IMR-90 (cell line): ENCODE measurements at regions not wholly inside any gene's neighbourhood (a gene's known extent, or its start where the extent isn't known, plus 50 kb on each side); places are given as distances from the start of the nearest gene placed in this dataset.

Source experiments
- ATAC-seq: fragments of 200-7000 bp; cut with Tn5 transposase; 2 replicates; pipeline ENCODE4 v1.9.1; 2020; ENCODE audit warnings: low read depth, mild to moderate bottlenecking, moderate library complexity
- BruUV-seq: library from RNA; stranded (reverse); fragments of 400-500 nt; replicated peaks from 2 replicates; lab custom pipeline; 2021; lab: Mats Ljungman, UMichigan
- CTCF ChIA-PET: fragments of 300-600 bp; formaldehyde crosslinking; extraction: SDS; loops from one replicate; lab custom pipeline; 2021; ENCODE audit warnings: antibody characterized with exemption; lab: Yijun Ruan, JAX
- POLR2A ChIA-PET: fragments of 300-600 bp; sonication (Branson Sonifier 250); formaldehyde crosslinking; loops from one replicate; lab custom pipeline; 2022; ENCODE audit warnings: antibody characterized with exemption; ENCODE audit not compliant: unreplicated experiment; lab: Charles Lee
- DNase-seq: peaks from one replicate; pipeline ENCODE4 v3.0.0; 2013
- H2AFZ ChIP-seq: replicated peaks from 2 replicates; pipeline ENCODE3; 2013; ENCODE audit warnings: low read length, mild to moderate bottlenecking; ENCODE audit not compliant: poor library complexity
- H2AK5ac ChIP-seq: 2 replicates; pipeline ENCODE4 v1.6.1; 2013; ENCODE audit warnings: low read depth, low read length, inconsistent platforms
- H2AK9ac ChIP-seq: replicated peaks from 2 replicates; pipeline ENCODE3; 2013; ENCODE audit warnings: mild to moderate bottlenecking, low read depth, low read length, moderate library complexity; ENCODE audit not compliant: poor library complexity
- H2BK120ac ChIP-seq: 2 replicates; pipeline ENCODE4 v1.6.1; 2013; ENCODE audit warnings: low read depth, low read length, inconsistent platforms
- H2BK15ac ChIP-seq: 3 replicates; pipeline ENCODE4 v1.6.1; 2013; ENCODE audit warnings: low read depth, low read length, inconsistent platforms
- H2BK20ac ChIP-seq: 2 replicates; pipeline ENCODE4 v1.6.1; 2013; ENCODE audit warnings: low read depth, mild to moderate bottlenecking, inconsistent platforms, low read length, moderate library complexity
- H2BK5ac ChIP-seq: 2 replicates; pipeline ENCODE4 v1.6.1; 2013; ENCODE audit warnings: mild to moderate bottlenecking, low read depth, low read length, inconsistent platforms; ENCODE audit not compliant: poor library complexity, severe bottlenecking
- H3K14ac ChIP-seq: replicated peaks from 2 replicates; pipeline ENCODE4 v1.6.1; 2013; ENCODE audit warnings: low read depth, low read length, inconsistent platforms
- H3K18ac ChIP-seq: 2 replicates; pipeline ENCODE4 v1.6.1; 2013; ENCODE audit warnings: low read depth, low read length, control low read depth
- H3K23ac ChIP-seq: 2 replicates; pipeline ENCODE4 v1.6.1; 2013; ENCODE audit warnings: low read depth, low read length, inconsistent platforms
- H3K27ac ChIP-seq: 2 replicates; pipeline ENCODE4 v1.5.1; 2013; ENCODE audit warnings: mild to moderate bottlenecking, control low read depth, low read length; ENCODE audit not compliant: insufficient read depth
- H3K27me3 ChIP-seq: 2 replicates; pipeline ENCODE4 v1.6.1; 2013; ENCODE audit warnings: low read length; ENCODE audit not compliant: control insufficient read depth, insufficient read depth
- H3K36me3 ChIP-seq: 2 replicates; pipeline ENCODE4 v1.6.1; 2013; ENCODE audit warnings: low read length, mixed read lengths; ENCODE audit not compliant: control insufficient read depth, insufficient read depth
- H3K4ac ChIP-seq: 2 replicates; pipeline ENCODE4 v1.6.1; 2013; ENCODE audit warnings: low read depth, low read length, inconsistent platforms
- H3K4me1 ChIP-seq: 2 replicates; pipeline ENCODE4 v1.6.1; 2013; ENCODE audit warnings: low read length, mixed read lengths; ENCODE audit not compliant: control insufficient read depth, insufficient read depth
- H3K4me2 ChIP-seq: 2 replicates; pipeline ENCODE4 v1.6.1; 2013; ENCODE audit warnings: low read depth, mild to moderate bottlenecking, control low read depth, low read length, moderate library complexity
- H3K4me3 ChIP-seq: 2 replicates; pipeline ENCODE4 v1.5.1; 2013; ENCODE audit warnings: low read depth, mild to moderate bottlenecking, control low read depth, low read length, moderate library complexity; ENCODE audit not compliant: insufficient read depth
- H3K56ac ChIP-seq: 2 replicates; pipeline ENCODE4 v1.6.1; 2013; ENCODE audit warnings: low read length, inconsistent platforms; ENCODE audit not compliant: insufficient read depth; ENCODE audit errors: extremely low read depth
- H3K79me1 ChIP-seq, 2 experiments: 2 replicates each; pipeline ENCODE4 v1.6.1; 2013; ENCODE audit warnings: low read length in 2 of 2, inconsistent platforms in 1 of 2, low read depth in 1 of 2
- H3K9ac ChIP-seq: 2 replicates; pipeline ENCODE4 v1.6.1; 2013; ENCODE audit warnings: low read depth, low read length, control low read depth
- H3K9me1 ChIP-seq: 2 replicates; pipeline ENCODE4 v1.6.1; 2013; ENCODE audit warnings: low read length, inconsistent platforms; ENCODE audit not compliant: insufficient read depth
- H3K9me3 ChIP-seq: 2 replicates; pipeline ENCODE4 v1.6.1; 2013; ENCODE audit warnings: low read length; ENCODE audit not compliant: control insufficient read depth, insufficient read depth
- H4K20me1 ChIP-seq: 2 replicates; pipeline ENCODE4 v1.6.1; 2013; ENCODE audit warnings: low read length, inconsistent platforms; ENCODE audit not compliant: insufficient read depth
- H4K5ac ChIP-seq: 2 replicates; pipeline ENCODE4 v1.6.1; 2013; ENCODE audit warnings: mild to moderate bottlenecking, low read depth, low read length, control low read depth
- H4K8ac ChIP-seq, 2 experiments: 2 replicates each; pipeline ENCODE4 v1.6.1; 2013; ENCODE audit warnings: low read depth in 2 of 2, low read length in 2 of 2, control low read depth in 1 of 2, inconsistent platforms in 1 of 2
- H4K91ac ChIP-seq: 2 replicates; pipeline ENCODE4 v1.6.1; 2013; ENCODE audit warnings: low read depth, low read length, inconsistent platforms; ENCODE audit not compliant: insufficient read depth
- BHLHE40 ChIP-seq: fragments of 150-350 bp; IDR thresholded peaks from 2 replicates; pipeline ENCODE4 v1.6.1; 2016; ENCODE audit warnings: mild to moderate bottlenecking, low read depth, low read length
- MAFK ChIP-seq: IDR thresholded peaks from 2 replicates; pipeline ENCODE4 v1.6.1; 2012; ENCODE audit warnings: low read depth, low read length, improper control_type of control experiment
- MXI1 ChIP-seq: IDR thresholded peaks from 2 replicates; pipeline ENCODE4 v1.6.1; 2012; ENCODE audit warnings: low read depth, mild to moderate bottlenecking, low read length, moderate library complexity, borderline replicate concordance
- RAD21 ChIP-seq: IDR thresholded peaks from 2 replicates; pipeline ENCODE4 v1.6.1; 2012; ENCODE audit warnings: low read length, improper control_type of control experiment
- RCOR1 ChIP-seq: IDR thresholded peaks from 2 replicates; pipeline ENCODE4 v1.6.1; 2012; ENCODE audit warnings: mild to moderate bottlenecking, low read length, improper control_type of control experiment; ENCODE audit not compliant: insufficient replicate concordance
- WGBS, 2 experiments: methylation state at CpG; one replicate each; pipeline versions ENCODE4 v1.1.5 to v1.1.7; 2013; ENCODE audit warnings: missing lambda C conversion rate in 2 of 2; ENCODE audit not compliant: insufficient read length in 1 of 2; ENCODE audit errors: extremely low coverage in 2 of 2; 5-methylcytosine and 5-hydroxymethylcytosine counted together
- dilution Hi-C: fragments of 300-500 bp; cut with HindIII; formaldehyde crosslinking; loops from one replicate; pipeline ENCODE4 v1.14.3; 2018; ENCODE audit warnings: low sequenced_read_pairs; ENCODE audit not compliant: unreplicated experiment
- in situ Hi-C: fragments of 300-500 bp; cut with MboI; formaldehyde crosslinking; loops from 3 replicates; pipeline ENCODE4 v1.14.3; 2019; ENCODE audit warnings: low sequenced_read_pairs, inconsistent platforms, mixed read lengths
- intact Hi-C: fragments of 100-400 bp; cut with micrococcal nuclease; formaldehyde crosslinking; loops from 2 replicates; pipeline ENCODE4 v1.10.0; 2022
- TF ChIP-seq, protein P1 (sequence below): fragments of 150-350 bp; IDR thresholded peaks from 2 replicates; pipeline ENCODE4 v1.6.1; 2017; ENCODE audit warnings: mild to moderate bottlenecking, antibody characterized with exemption, low read length, low read depth

DNA sequence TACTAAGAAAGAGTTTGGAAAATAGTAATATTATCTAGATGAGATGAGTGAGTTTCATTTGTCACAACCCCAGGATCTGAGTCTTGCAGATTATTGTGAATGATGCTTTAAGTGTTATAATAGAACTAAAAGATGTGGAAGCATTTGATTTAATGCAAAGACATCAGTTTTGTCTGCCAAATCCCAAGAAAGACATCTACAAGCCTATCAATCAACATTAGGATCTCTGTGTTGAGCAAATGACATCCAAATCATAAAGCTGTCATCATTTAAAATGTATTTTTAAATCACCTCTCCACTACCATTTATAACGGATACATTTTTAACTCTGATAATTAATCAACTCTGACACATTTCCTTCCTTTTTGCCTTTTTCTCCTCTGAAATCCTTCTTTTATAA, 310.8 kb upstream of the SLIT2 start:
- Histone ChIP-seq H4K5ac (no peak overlapping the region), H3K9ac (no peak overlapping the region)

More for the DNA sequence above, 310.8 kb upstream of the SLIT2 start:
- DNase-seq: no peak
- Histone ChIP-seq H3K4ac (no peak overlapping the region), H2AK9ac (no peak overlapping the region), H4K8ac (no peak overlapping the region), H3K4me3 (no peak overlapping the region), H3K14ac (no peak overlapping the region), H2AK5ac (no peak overlapping the region), H4K20me1 (no peaks in the 10 kb centered on the region), H3K18ac (no peak overlapping the region), H3K27me3 (peaks cover 12% of the 10 kb centered on the region), H3K27ac (no peak overlapping the region), H4K91ac (no peak overlapping the region), H3K79me1 (no peaks in the 10 kb centered on the region), H3K23ac (no peak overlapping the region), H2AFZ (no peak overlapping the region), H3K4me2 (no peak overlapping the region), H3K36me3 (no peaks in the 10 kb centered on the region), H3K9me1 (no peaks in the 10 kb centered on the region), H2BK15ac (no peak overlapping the region), H2BK120ac (no peak overlapping the region), H3K4me1 (peaks cover 5% of the 10 kb centered on the region), H2BK5ac (no peak overlapping the region), H3K9me3 (no peaks in the 10 kb centered on the region), H2BK20ac (no peak overlapping the region), H3K56ac (no peak overlapping the region)
- WGBS, 2 experiments: 100% methylated on average over 1 of the region's 1 CpG; no CpG with 5 or more reads in 1 of the 2 experiments
- ChIA-PET CTCF (no interaction called here), POLR2A (no interaction called here)
- intact Hi-C loops (no loop called here), dilution Hi-C loops (no loop called here), in situ Hi-C loops (no loop called here)
- no peak for TF ChIP-seq BHLHE40
- TF ChIP-seq RAD21: no peak
- TF ChIP-seq MXI1: no peak
- no peak for TF ChIP-seq RCOR1
- TF ChIP-seq, protein P1, sequence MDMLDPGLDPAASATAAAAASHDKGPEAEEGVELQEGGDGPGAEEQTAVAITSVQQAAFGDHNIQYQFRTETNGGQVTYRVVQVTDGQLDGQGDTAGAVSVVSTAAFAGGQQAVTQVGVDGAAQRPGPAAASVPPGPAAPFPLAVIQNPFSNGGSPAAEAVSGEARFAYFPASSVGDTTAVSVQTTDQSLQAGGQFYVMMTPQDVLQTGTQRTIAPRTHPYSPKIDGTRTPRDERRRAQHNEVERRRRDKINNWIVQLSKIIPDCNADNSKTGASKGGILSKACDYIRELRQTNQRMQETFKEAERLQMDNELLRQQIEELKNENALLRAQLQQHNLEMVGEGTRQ: no peak
- TF ChIP-seq MAFK: no peak
- BruUV-seq: no TSS peak
- no peak for ATAC-seq
